IPS-15b (cell line): ENCODE measurements at regions not wholly inside any gene's neighbourhood (a gene's known extent, or its start where the extent isn't known, plus 50 kb on each side); places are given as distances from the start of the nearest gene placed in this dataset.
"Not testable (repeated sequence)": the region's sequence is repeated elsewhere in the genome, so short reads cannot be mapped to it uniquely, and the experiment has no call there.

Source experiments
- H3K27me3 ChIP-seq: one replicate; pipeline ENCODE4 v1.6.1; 2013; ENCODE audit warnings: low read length; ENCODE audit not compliant: control insufficient read depth, insufficient read depth
- H3K36me3 ChIP-seq: one replicate; pipeline ENCODE4 v1.6.1; 2013; ENCODE audit warnings: low read length; ENCODE audit not compliant: control insufficient read depth, insufficient read depth
- H3K4me1 ChIP-seq: one replicate; pipeline ENCODE4 v1.6.1; 2013; ENCODE audit warnings: mild to moderate bottlenecking, low read length; ENCODE audit not compliant: control insufficient read depth, insufficient read depth
- H3K4me3 ChIP-seq: one replicate; pipeline ENCODE4 v1.5.1; 2013; ENCODE audit warnings: low read depth, low read length
- H3K9ac ChIP-seq: one replicate; pipeline ENCODE4 v1.6.1; 2013; ENCODE audit warnings: low read depth, mild to moderate bottlenecking, low read length
- H3K9me3 ChIP-seq: one replicate; pipeline ENCODE4 v1.6.1; 2013; ENCODE audit warnings: mild to moderate bottlenecking, low read length; ENCODE audit not compliant: control insufficient read depth, insufficient read depth

DNA sequence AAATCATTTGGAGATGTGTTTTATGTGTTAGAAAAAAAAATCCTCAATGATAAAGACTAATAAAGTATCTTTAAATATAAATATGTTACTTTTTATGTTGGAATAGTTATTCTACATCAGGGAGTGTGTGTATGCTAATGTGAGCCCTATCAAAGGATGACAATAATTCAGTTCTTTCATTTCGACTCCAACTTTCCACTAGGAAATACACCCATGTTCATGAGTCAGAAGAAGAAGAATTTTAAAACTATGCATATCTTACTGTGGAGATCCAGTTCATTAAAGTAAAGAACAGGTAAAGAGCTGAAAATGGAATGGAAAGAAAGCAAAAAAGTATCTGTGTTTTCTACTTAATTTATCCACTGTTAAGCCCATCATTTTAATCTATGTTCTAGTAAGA, 399.8 kb downstream of the KCNJ2 start:
- Histone ChIP-seq H3K4me1 (no peaks in the 10 kb centered on the region), H3K36me3 (no peaks in the 10 kb centered on the region), H3K9me3 (no peaks in the 10 kb centered on the region), H3K9ac (no peak overlapping the region), H3K27me3 (no peaks in the 10 kb centered on the region), H3K4me3 (no peak overlapping the region)

DNA sequence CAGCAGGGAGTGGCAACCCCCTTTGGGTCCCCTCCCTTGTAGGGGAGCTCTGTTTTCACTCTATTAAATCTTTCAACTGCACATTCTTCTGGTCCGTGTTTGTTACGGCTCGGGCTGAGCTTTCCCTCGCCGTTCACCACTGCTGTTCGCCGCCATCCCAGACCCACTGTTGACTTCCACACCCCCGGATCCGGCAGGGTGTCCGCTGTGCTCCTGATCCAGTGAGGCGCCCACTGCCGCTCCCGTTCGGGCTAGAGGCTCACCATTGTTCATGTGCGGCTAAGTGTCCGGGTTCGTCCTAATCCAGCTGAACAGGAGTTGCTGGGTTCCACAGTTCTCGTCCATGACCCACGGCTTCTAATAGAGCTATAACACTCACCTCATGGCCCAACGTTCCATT, 408.1 kb downstream of the KCNJ2 start:
- no peaks in the 10 kb centered on the region for H3K9me3 ChIP-seq
- H3K36me3 ChIP-seq: no peaks in the 10 kb centered on the region
- H3K9ac ChIP-seq: no peak overlapping the region
- no peak overlapping the region for H3K4me3 ChIP-seq
- no peaks in the 10 kb centered on the region for H3K4me1 ChIP-seq
- H3K27me3 ChIP-seq: no peaks in the 10 kb centered on the region

DNA sequence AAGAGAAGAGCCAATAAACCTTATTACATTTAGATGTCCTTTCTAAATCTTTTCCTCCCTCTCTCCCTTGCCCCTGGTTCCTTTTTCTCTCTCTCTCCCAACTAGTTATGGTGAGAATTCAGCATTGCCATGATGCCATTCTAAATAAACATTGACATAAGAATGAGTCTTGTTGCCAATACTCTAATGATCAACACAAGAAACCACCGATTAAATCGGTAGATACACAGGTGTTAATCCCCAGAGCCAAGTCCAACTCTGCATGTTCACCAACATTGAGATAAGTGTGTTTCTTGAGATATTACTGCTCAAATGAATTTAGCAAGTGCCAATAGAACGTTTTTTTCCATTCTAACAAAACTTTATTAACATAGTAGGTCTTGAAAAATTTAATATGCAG, 412.1 kb downstream of the KCNJ2 start:
- Histone ChIP-seq H3K36me3 (no peaks in the 10 kb centered on the region), H3K9me3 (no peaks in the 10 kb centered on the region), H3K4me3 (no peak overlapping the region), H3K27me3 (no peaks in the 10 kb centered on the region), H3K4me1 (no peaks in the 10 kb centered on the region), H3K9ac (no peak overlapping the region)

DNA sequence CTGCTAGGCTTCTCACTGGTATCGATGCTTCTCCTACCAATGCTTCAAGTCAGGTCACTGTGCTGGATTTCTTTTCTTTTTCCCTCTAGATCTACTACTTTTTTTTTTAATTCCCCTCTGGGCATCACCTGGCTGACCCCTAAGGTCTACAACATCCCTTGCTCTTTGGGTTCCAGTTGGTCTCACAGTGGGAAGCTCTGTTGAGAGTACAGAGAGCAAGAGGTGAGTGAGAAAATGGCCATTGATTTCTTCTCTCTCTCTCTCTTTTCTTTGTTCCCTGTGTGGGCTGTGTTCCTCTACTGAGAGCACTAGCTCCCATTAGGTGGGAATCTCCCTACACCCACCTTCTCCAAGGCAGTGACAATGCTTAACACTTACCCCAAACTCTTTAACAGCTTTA, 413.4 kb downstream of the KCNJ2 start:
- Histone ChIP-seq H3K27me3 (no peaks in the 10 kb centered on the region), H3K36me3 (no peaks in the 10 kb centered on the region), H3K4me1 (no peaks in the 10 kb centered on the region), H3K9me3 (no peaks in the 10 kb centered on the region), H3K4me3 (no peak overlapping the region), H3K9ac (no peak overlapping the region)

DNA sequence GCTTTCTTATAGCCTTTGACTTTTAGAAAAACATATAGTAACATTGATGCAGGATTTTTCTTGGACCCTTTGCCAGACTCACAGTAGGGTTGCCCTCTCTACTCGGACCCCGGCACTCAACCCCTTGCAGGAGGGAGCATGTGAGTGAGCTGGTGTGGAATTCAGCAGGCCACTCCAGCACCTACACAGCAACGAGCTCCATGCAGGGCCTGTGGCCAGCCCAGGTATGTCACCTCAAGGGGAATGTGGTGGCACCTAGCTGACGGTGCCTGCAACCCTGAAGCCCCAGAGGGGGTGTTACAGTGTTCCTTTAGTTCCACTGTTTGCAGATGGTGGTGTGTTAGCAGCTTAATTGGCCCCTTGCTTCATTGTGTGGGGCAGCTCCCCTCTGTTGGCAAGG, 414.9 kb downstream of the KCNJ2 start:
- Histone ChIP-seq H3K27me3 (no peaks in the 10 kb centered on the region), H3K4me1 (no peaks in the 10 kb centered on the region), H3K9me3 (no peaks in the 10 kb centered on the region), H3K9ac (no peak overlapping the region), H3K36me3 (no peaks in the 10 kb centered on the region), H3K4me3 (no peak overlapping the region)

DNA sequence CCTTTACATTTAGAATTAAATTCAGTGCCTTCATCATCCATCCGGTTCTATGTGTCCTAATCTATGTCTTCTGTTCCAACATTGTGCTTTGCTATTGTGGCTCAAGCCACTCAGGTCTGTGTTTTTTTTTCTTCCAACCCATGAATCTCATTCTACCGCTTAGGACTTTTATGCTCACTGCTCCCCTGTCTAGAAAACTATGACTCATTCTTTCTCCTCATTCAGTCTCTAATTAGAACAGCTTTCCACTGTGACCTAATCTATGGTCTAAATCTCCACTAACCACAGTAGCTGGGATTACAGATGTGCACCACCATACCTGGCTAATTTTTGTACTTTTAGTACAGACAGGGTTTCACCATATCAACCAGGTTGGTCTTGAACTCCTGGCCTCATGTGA, 418.7 kb downstream of the KCNJ2 start:
- H3K4me3 ChIP-seq: no peak overlapping the region
- H3K9me3 ChIP-seq: no peaks in the 10 kb centered on the region
- H3K27me3 ChIP-seq: no peaks in the 10 kb centered on the region
- H3K36me3 ChIP-seq: no peaks in the 10 kb centered on the region
- H3K9ac ChIP-seq: no peak overlapping the region
- H3K4me1 ChIP-seq: no peaks in the 10 kb centered on the region

DNA sequence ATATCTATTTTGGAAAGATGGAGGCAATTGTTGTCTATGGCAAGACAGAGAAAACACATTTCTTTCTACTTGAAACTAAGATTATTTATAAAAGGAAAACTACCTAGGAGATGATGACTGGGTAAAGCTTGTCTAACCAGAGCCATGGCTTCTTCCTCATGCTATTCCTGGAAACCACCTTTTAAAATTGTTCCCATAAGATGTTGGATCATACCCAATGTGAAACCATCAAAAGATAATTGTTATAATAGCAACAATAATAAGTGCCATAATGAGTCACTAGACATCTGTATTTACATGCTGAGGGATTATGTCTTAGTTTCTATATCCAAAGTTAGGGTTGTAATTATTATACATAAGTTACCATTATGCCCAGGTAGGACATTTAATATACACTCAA, 428.4 kb downstream of the KCNJ2 start:
- no peaks in the 10 kb centered on the region for H3K9me3 ChIP-seq
- H3K4me3 ChIP-seq: no peak overlapping the region
- H3K4me1 ChIP-seq: no peaks in the 10 kb centered on the region
- H3K27me3 ChIP-seq: no peaks in the 10 kb centered on the region
- no peak overlapping the region for H3K9ac ChIP-seq
- H3K36me3 ChIP-seq: no peaks in the 10 kb centered on the region

DNA sequence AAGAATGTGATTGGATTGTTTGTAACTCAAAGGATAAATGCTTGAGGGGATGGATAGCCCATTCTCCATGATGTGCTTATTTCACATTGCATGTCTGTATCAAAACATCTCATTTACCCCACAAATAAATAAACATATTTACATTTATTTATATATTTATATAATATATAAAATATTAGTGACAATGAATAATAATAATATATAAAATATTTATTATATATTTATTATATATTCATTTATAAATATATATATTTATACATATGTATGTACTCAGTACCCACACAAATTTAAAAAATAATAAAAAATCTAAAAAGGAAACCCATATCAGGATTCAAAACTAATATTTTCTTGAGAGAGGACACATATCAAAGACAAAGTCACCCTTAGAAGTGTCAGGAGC, 429.9 kb downstream of the KCNJ2 start:
- no peak overlapping the region for H3K9ac ChIP-seq
- no peaks in the 10 kb centered on the region for H3K36me3 ChIP-seq
- no peak overlapping the region for H3K4me3 ChIP-seq
- H3K9me3 ChIP-seq: no peaks in the 10 kb centered on the region
- no peaks in the 10 kb centered on the region for H3K4me1 ChIP-seq
- no peaks in the 10 kb centered on the region for H3K27me3 ChIP-seq

DNA sequence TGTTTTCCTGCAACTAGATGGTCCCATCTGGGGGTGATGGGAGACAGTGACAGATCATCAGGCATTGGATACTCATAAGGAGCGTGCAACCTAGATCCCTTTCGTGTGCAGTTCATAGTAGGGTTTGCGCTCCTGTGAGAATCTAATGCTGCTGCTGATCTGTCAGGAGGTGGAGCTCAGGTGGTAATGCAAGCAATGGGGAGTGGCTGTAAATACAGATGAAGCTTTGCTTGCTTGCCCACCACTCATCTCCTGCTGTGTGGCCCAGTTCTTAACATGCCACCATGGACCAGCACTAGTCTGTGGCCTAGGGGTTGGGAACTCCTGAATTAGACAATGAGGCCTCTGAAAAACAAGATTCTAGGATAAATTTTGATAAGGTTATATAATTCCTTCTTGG, 430.6 kb downstream of the KCNJ2 start:
- H3K27me3 ChIP-seq, H3K9me3 ChIP-seq, H3K36me3 ChIP-seq, H3K4me3 ChIP-seq, H3K9ac ChIP-seq, H3K4me1 ChIP-seq: not testable (repeated sequence)

DNA sequence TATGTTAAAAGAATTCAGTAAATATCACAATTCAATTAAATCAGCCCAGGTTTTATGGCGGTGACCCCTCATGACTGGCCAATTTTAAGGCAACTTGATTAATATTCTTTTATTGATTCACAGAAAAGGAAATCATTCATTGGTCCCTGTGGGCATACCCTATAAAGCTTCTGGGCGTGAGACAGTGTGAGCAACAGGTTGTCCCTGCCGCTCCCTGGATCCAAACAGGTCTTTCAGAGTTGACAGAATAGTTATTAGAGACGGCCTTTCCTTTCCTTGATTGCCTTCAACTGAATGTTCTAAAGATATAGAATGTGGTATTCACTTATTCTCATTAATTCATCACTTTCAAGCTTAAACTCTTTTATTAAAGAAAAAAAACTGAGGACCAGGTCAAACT, 433.9 kb downstream of the KCNJ2 start:
- Histone ChIP-seq H3K9me3 (no peaks in the 10 kb centered on the region), H3K4me3 (no peak overlapping the region), H3K36me3 (no peaks in the 10 kb centered on the region), H3K27me3 (no peaks in the 10 kb centered on the region), H3K4me1 (peaks cover 2% of the 10 kb centered on the region), H3K9ac (no peak overlapping the region)

DNA sequence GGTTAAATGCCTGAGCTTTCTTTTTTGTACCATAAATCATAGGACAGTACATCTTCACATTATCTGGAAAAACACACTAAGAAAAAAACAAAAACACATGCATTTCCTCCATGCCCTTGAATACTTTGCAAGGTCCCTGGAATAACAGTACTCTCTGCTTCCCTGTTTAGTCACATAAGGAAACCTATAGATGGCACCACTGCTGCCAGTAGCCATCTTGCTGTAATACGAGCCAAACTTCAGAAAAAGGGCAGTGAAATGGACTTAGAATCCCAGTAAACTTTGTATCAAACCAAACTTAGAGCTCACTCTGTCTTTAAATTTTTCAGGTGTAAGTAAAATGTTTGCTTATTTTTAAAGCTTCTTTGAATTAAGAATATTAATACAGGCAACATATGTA, 435.5 kb downstream of the KCNJ2 start:
- Histone ChIP-seq H3K9me3 (no peaks in the 10 kb centered on the region), H3K9ac (no peak overlapping the region), H3K4me1 (peaks cover 2% of the 10 kb centered on the region), H3K36me3 (no peaks in the 10 kb centered on the region), H3K27me3 (no peaks in the 10 kb centered on the region), H3K4me3 (no peak overlapping the region)

DNA sequence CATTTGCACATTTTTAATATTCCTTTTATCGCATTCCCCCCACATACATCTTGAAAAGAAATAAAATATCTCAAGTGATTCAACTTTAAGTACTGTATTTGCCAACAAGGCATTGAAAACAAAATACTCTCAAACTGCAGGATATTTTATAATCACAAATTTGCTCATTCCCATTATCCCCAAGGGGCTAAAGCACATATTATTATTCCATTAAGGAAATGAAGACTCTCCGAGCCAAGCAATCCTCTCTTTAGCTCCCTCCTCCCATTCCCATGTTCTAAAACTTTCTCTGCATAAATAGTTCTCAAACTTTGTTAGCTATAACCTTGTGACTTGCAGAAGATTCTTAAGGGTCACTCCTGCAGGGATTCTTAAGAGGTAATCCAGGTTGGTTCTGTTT, 436.8 kb downstream of the KCNJ2 start:
- no peak overlapping the region for H3K4me3 ChIP-seq
- no peaks in the 10 kb centered on the region for H3K27me3 ChIP-seq
- no peak overlapping the region for H3K9ac ChIP-seq
- no peaks in the 10 kb centered on the region for H3K36me3 ChIP-seq
- H3K4me1 ChIP-seq: peaks cover 2% of the 10 kb centered on the region
- no peaks in the 10 kb centered on the region for H3K9me3 ChIP-seq

DNA sequence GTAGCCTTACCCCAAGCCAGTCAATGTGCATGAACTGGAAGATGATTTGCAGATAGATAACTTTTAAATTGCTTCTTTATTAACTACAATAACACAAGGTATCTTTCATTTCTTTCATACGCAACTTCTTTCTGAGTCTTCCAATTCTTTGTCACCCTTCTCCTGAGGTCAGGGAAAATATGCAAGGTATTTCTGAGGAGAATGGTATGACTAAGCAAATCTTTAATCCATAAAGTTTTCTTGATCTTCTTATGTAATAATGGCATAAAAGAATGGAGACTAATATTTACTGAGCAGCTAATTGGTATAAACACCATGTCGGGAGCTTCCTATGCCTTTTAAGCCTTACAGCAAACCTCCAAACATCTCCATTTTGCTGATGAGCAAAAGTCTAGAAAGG, 438.9 kb downstream of the KCNJ2 start:
- Histone ChIP-seq H3K27me3 (no peaks in the 10 kb centered on the region), H3K9me3 (no peaks in the 10 kb centered on the region), H3K4me1 (peaks cover 2% of the 10 kb centered on the region), H3K9ac (no peak overlapping the region), H3K4me3 (no peak overlapping the region), H3K36me3 (no peaks in the 10 kb centered on the region)
